HG03175 (cell line): ENCODE measurements at regions not wholly inside any gene's neighbourhood (a gene's known extent, or its start where the extent isn't known, plus 50 kb on each side); places are given as distances from the start of the nearest gene placed in this dataset.
"Not testable (repeated sequence)": the region's sequence is repeated elsewhere in the genome, so short reads cannot be mapped to it uniquely, and the experiment has no call there.

ENCODE experiments used
- ATAC-seq: cut with Tn5 transposase; IDR thresholded peaks from one replicate; pipeline ENCODE4 v1.9.1; 2021; ENCODE audit warnings: mild to moderate bottlenecking, moderate library complexity; ENCODE audit not compliant: unreplicated experiment

DNA sequence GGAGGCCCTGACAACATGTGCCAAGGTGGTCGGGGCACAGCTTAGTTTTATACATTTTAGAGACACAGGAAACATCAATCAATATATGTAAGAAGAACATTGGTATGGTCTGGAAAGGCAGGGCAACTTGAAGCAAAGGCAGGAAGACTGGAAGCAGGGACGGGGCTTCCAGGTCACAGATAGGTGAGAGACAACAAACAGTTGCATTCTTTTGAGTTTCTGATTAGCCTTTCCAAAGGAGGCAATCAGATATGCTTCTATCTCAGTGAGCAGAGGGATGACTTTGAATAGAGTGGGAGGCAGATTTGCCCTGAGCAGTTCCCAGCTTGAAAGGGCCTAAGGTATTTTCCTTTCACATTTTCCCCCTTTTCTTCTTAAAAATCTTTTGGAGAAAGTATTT, 311.0 kb upstream of the RGS17 start:
- no peak for ATAC-seq

GRCh38 chr6:153437193-153437592, 306.1 kb upstream of the RGS17 start:
- ATAC-seq = no peak

DNA sequence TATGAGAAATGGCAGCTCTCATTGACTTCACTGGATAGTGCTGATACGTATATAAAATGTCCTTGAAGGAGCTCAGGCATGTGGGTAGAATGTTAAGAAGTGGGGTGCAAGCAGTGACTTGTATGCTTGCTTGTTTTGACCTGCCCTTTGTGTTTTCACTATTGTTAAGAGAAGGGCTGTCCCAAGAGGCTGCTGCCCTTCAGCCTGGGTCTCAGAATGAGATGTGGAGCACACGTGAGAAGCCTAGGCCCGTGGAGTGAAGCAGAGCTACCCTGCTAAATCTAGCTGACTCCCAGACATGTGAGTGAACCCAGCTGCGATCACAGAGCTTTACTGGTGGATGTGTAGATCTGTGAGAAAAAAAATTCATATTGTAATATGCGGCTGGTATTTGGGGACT, 305.3 kb upstream of the RGS17 start:
- no peak for ATAC-seq

DNA sequence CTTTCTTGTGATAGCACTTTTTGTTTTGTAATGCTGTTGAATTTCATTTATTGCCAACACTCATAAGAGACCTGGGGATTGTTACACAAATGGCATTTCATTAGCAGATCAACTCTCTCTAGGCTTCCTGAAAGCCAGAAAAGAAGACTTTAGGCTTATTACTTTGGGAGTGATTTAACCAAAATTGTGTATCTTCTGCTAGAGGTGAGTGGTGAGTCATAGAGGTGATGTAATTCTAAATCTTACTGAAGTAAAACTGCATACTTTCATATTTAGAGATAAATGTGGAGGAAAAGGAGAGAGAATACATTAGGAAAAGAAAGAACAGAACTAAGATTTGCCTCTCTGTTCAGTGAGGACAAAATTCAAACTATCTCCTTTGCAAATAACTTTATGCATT, 304.7 kb upstream of the RGS17 start:
- ATAC-seq = no peak

GRCh38 chr6:153425536-153425935, 294.5 kb upstream of the RGS17 start:
- ATAC-seq = no peak

DNA sequence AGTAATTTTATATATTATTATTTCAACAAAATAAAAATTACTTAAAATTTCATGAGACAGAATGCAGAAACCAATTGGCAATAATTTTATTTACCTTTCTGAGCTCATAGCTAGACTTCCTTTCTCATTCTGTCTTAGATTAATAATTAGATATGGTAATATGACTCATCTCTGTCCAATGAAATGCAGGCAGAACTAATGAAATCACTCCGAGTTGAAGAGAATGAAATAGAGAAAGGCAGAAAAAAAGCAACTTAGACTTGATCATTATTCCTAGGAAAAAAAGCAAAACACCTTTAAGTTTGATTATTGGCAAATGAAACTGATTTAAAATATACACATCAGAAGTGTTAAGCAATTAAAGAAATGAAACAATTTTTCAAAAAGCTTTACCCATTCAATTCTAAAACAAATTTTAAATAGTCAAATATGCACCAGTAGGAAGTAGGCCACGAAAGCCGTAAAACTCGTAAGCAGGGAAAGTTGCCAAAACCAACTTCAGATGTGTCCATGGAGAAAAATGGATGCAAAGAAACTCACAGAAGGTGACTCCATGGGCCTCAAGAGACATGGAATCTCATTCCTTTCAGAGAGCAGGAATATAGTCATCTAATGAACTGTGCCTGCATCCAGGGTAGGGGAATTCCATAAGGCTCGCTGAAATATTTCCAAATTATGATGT, 293.8 kb upstream of the RGS17 start:
- no peak for ATAC-seq

- ATAC-seq = no peak
These were observed 281.4 kb upstream of the RGS17 start for GRCh38 chr6:153412519-153412918.

- no peak for ATAC-seq
These were observed 280.1 kb upstream of the RGS17 start for GRCh38 chr6:153411070-153411648.

DNA sequence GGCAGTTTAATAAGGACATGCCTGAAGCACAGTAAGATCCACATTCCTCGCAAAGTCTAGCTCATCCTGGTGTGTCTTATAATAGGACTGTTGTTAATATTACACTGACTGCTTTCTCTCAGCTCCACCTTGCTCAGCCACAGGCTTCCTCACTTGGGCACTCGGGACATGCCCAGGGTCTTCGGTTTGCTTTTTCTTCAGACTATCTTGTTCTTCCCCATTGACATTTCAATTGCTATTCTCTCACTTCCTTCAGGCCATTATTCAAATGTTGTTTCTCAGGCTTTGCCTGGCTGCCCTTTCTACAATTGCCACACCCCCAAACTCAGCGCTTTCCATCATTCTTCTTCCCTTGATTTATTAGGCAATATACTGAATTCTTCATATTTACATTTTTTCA, 274.8 kb upstream of the RGS17 start:
- no peak for ATAC-seq

DNA sequence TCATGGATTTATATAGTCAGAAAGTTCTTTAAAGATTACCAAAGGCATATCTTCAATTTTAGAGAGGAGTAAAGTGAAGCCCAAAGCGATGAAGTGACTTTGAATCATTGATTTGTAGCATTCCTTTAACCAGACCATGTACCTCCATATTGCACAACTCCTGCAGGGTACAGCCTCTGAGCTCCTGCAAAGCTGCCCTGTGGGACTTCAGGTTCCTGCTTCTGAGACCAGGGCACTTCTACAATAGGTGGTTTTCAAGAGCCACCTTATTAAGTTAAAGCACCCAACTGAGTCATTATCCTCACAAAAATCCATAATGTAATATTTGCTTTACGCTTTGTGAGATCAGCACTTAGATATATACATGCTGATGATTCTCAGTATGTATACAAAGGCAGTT, 270.7 kb upstream of the RGS17 start:
- no peak for ATAC-seq

DNA sequence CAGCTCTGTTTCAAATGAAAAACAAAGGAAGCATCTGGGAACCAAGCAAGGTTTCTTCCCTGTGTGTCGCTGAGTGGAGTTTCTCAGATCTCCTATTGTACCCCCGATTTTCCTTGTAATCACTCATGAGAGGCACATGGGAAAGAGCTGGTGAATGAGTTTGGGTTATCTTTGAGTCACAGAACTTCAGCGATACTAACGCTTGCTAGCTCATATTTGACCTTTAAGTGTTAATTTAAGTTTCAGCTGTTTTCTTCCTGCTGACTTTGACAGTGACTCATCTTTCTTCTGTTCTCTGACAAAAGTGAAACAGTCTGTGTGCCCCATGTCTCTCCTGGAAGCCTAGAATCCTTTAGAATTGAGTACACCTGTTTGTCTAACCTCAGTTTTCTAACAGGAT, 261.1 kb upstream of the RGS17 start:
- no peak for ATAC-seq

DNA sequence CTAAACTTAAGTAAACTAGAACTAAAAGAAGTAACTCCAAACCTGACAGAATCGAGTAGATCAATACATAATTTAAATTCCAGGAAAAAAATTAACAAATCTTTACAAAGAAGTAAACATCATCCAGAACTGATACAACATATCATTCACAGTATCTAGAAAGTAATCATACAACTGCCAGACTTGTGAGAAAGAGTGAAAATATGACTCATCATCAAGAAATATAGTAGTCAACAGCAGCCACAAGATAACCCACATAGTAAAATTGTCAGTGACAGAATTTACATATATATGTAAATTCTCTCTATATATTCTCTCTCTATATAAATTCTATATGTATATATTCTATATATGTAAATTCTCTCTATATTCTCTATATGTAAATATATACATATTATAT, 242.8 kb upstream of the RGS17 start:
- no peak for ATAC-seq

DNA sequence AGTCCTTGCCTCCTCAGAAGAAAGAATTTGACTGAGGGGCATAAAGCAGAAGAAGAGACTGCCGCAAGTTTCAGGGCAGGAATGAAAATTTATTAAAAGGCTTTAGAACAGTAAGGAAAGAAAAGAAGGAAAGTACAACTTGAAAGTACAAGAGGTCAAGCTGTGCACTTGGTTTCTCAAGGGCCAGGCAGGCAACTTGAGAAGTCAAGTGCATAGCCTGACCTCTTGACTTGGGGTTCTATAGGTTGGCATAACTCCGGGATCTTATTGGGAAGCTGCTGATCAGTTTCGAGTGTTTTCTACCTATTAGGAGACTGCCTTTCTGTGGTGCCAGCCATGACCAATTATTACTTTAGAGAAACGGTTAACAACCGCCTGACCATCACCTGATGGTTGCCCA, 237.0 kb upstream of the RGS17 start:
- no peak for ATAC-seq

GRCh38 chr6:153367021-153367420, 235.9 kb upstream of the RGS17 start:
- ATAC-seq = no peak

- no peak for ATAC-seq
These were observed 226.3 kb upstream of the RGS17 start for GRCh38 chr6:153357391-153357790.

DNA sequence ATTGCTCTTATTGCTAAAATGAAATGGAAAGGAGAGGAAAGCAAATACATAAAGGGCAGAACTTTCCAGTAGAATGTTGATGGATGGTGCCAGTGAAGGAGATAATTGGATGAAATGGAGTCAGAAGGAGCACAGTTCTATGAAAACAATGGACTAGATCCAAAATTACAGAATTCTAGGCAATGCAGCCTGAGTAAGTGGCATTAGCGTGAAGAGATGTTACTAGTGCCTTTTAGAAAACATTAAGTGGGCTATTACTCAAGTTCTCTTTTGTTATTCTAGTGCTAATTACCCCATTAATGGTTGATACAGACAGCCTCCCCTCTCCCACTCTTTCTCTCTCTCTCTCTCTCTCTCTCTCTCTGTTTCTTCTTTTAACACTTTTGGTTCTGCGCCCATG, 209.5 kb upstream of the RGS17 start:
- no peak for ATAC-seq

GRCh38 chr6:153334121-153334520, 203.0 kb upstream of the RGS17 start:
- no peak for ATAC-seq

- ATAC-seq = not testable (repeated sequence)
These were observed 200.1 kb upstream of the RGS17 start for GRCh38 chr6:153331221-153331620.

GRCh38 chr6:153328194-153328593, 197.1 kb upstream of the RGS17 start:
- ATAC-seq = no peak

DNA sequence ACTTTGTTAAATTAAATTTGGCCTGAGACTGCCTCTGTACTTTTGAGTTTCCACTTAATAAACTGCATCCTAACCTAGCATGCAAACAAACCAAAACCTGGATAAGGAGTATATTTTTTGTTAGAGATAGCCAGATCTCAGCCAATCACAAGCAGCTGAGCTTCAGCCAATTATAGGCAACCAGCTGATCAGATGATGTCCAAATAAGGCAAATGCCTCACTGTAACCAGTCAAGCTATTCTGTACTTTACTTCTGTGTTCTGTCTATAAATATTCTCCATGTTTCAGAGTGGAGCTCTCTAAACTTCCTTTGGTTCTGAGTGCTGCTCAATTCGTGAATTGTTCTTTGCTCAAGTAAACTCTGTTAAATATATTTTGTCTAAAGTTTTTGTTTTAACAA, 194.6 kb upstream of the RGS17 start:
- ATAC-seq = no peak

GRCh38 chr6:153312634-153313033, 181.6 kb upstream of the RGS17 start:
- no peak for ATAC-seq

DNA sequence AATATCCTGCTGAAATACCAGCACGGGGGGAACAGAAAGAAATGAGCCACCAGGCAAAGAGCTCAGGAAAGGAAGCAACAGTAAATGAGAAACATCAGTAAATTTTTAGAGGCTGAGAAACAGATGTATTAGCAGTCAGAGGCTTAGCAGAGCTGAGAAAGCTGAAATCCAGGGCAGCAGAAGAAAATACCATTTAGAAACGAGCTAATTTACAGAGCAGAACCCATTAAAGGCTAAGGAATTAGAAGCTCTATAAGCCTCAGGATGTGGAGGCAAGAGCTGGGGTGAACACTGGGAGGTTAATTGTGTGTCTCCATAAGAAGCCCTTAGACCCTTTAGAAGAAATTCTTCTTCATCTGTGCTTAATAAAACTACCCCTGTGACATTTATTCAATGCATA, 178.6 kb upstream of the RGS17 start:
- ATAC-seq = no peak

DNA sequence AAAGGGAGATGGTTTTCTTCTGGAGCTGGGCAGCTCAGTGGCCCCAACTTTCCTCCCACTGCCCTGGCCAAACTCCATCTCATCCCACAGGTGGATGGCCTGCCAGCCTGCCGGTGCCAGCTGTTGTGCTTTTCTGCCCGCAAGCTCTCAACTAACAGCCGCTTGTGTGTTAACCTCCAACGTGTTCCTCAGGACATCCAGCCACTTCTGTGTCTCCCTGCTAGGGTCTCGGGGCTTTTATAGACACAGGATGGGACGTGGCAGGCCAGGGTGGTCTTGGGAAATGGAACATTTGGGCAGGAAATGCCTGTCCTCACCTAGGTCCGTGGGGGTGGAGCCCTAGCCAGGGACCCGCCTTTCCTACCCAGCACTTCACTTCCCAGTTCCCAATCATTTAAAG, 171.1 kb upstream of the RGS17 start:
- no peak for ATAC-seq
